NCI-H748 (cell line): ENCODE measurements at regions not wholly inside any gene's neighbourhood (a gene's known extent, or its start where the extent isn't known, plus 50 kb on each side); places are given as distances from the start of the nearest gene placed in this dataset.
A peak's percentile ranks its signal among the peaks of the same experiment; 100 is the strongest.

Experiments
- DNase-seq: peaks from one replicate; lab custom pipeline; 2025; ENCODE audit not compliant: unreplicated experiment; lab: John Stamatoyannopoulos, UW

GRCh38 chr2:22513563-22513962 lies 871.4 kb upstream of the KLHL29 start:
- DNase-seq, result no peak

GRCh38 chr2:22517141-22517540 lies 867.8 kb upstream of the KLHL29 start:
- no peak for DNase-seq

- DNase-seq, result no peak
Measured at GRCh38 chr2:22518641-22519040, 866.3 kb upstream of the KLHL29 start.

GRCh38 chr2:22520369-22521288 lies 864.4 kb upstream of the KLHL29 start:
- DNase-seq, result no peak

GRCh38 chr2:22521620-22522019 lies 863.4 kb upstream of the KLHL29 start:
- DNase-seq, result no peak

- no peak for DNase-seq
Measured at GRCh38 chr2:22525681-22526080, 859.3 kb upstream of the KLHL29 start.

- no peak for DNase-seq
Measured at GRCh38 chr2:22530131-22530530, 854.8 kb upstream of the KLHL29 start.

GRCh38 chr2:22536133-22536532 lies 848.8 kb upstream of the KLHL29 start:
- DNase-seq, result no peak

GRCh38 chr2:22554453-22554852 lies 830.5 kb upstream of the KLHL29 start:
- DNase-seq, result no peak

GRCh38 chr2:22557406-22557805 lies 827.6 kb upstream of the KLHL29 start:
- peak; percentile 11 for DNase-seq

- no peak for DNase-seq
Measured at GRCh38 chr2:22560021-22560420, 825.0 kb upstream of the KLHL29 start.

GRCh38 chr2:22579341-22579740 lies 805.6 kb upstream of the KLHL29 start:
- no peak for DNase-seq

- no peak for DNase-seq
Measured at GRCh38 chr2:22582107-22582506, 802.9 kb upstream of the KLHL29 start.

- DNase-seq, result no peak
Measured at GRCh38 chr2:22596306-22596705, 788.7 kb upstream of the KLHL29 start.

GRCh38 chr2:22600156-22600555 lies 784.8 kb upstream of the KLHL29 start:
- DNase-seq, result no peak

GRCh38 chr2:22600999-22601398 lies 784.0 kb upstream of the KLHL29 start:
- DNase-seq, result no peak

GRCh38 chr2:22604136-22604535 lies 780.8 kb upstream of the KLHL29 start:
- no peak for DNase-seq

- no peak for DNase-seq
Measured at GRCh38 chr2:22616031-22616430, 768.9 kb upstream of the KLHL29 start.

GRCh38 chr2:22623620-22624019 lies 761.4 kb upstream of the KLHL29 start:
- no peak for DNase-seq

GRCh38 chr2:22626621-22627020 lies 758.4 kb upstream of the KLHL29 start:
- DNase-seq, result peak; percentile 15

- DNase-seq, result no peak
Measured at GRCh38 chr2:22628221-22628620, 756.8 kb upstream of the KLHL29 start.

GRCh38 chr2:22628906-22629305 lies 756.1 kb upstream of the KLHL29 start:
- DNase-seq, result no peak

- no peak for DNase-seq
Measured at GRCh38 chr2:22634167-22634566, 750.8 kb upstream of the KLHL29 start.
